Astrocyte (in vitro differentiated cells and primary cell): ENCODE measurements at regions not wholly inside any gene's neighbourhood (a gene's known extent, or its start where the extent isn't known, plus 50 kb on each side); places are given as distances from the start of the nearest gene placed in this dataset.

Source experiments
- DNase-seq: peaks from one replicate; pipeline ENCODE4 v3.0.0-alpha.2; 2010; ENCODE audit warnings: low read depth
- FAIRE-seq: peaks from 2 replicates; lab custom pipeline; 2011; peaks lifted over from hg19 to GRCh38; lab: Jason Lieb, UNC
- H2AFZ ChIP-seq: 2 replicates; pipeline ENCODE4 v1.6.0; 2012; ENCODE audit warnings: low read depth, low read length, inconsistent platforms
- H3K27ac ChIP-seq: 2 replicates; pipeline ENCODE4 v1.5.1; 2011; ENCODE audit warnings: low read depth, low read length, inconsistent platforms
- H3K27me3 ChIP-seq: 2 replicates; pipeline ENCODE4 v1.6.0; 2011; ENCODE audit warnings: low read length, inconsistent platforms; ENCODE audit not compliant: insufficient read depth
- H3K36me3 ChIP-seq: 2 replicates; pipeline ENCODE4 v1.5.1; 2011; ENCODE audit warnings: low read length, inconsistent platforms; ENCODE audit not compliant: insufficient read depth
- H3K4me1 ChIP-seq: 2 replicates; pipeline ENCODE4 v1.5.1; 2011; ENCODE audit warnings: low read length, inconsistent platforms; ENCODE audit not compliant: insufficient read depth
- H3K4me2 ChIP-seq: 2 replicates; pipeline ENCODE4 v1.6.0; 2012; ENCODE audit warnings: low read length, inconsistent platforms
- H3K4me3 ChIP-seq: 2 replicates; pipeline ENCODE4 v1.5.1; 2011; ENCODE audit warnings: low read depth, mild to moderate bottlenecking, low read length, inconsistent platforms; ENCODE audit not compliant: insufficient read depth
- H3K79me2 ChIP-seq: 2 replicates; pipeline ENCODE4 v1.6.0; 2012; ENCODE audit warnings: mild to moderate bottlenecking, low read length, inconsistent platforms; ENCODE audit not compliant: insufficient read depth
- H3K9ac ChIP-seq: 2 replicates; pipeline ENCODE4 v1.6.0; 2012; ENCODE audit warnings: mild to moderate bottlenecking, low read length, inconsistent platforms
- H3K9me3 ChIP-seq: 2 replicates; pipeline ENCODE4 v1.5.1; 2012; ENCODE audit warnings: low read depth, mild to moderate bottlenecking, low read length, inconsistent platforms; ENCODE audit not compliant: insufficient read depth
- H4K20me1 ChIP-seq: 2 replicates; pipeline ENCODE4 v1.6.0; 2012; ENCODE audit warnings: low read length, inconsistent platforms; ENCODE audit not compliant: insufficient read depth
- H3K27ac Mint-ChIP-seq: one replicate; pipeline ENCODE4 v1.8.0; 2021; ENCODE audit warnings: mild to moderate bottlenecking, mixed read lengths; ENCODE audit not compliant: unreplicated experiment
- H3K27me3 Mint-ChIP-seq: one replicate; pipeline ENCODE4 v1.8.0; 2021; ENCODE audit warnings: low read depth, mixed read lengths; ENCODE audit not compliant: unreplicated experiment
- H3K36me3 Mint-ChIP-seq: one replicate; pipeline ENCODE4 v1.8.0; 2021; ENCODE audit warnings: low read depth, mixed read lengths; ENCODE audit not compliant: unreplicated experiment
- H3K4me1 Mint-ChIP-seq: one replicate; pipeline ENCODE4 v1.8.0; 2021; ENCODE audit warnings: low read depth, mixed read lengths; ENCODE audit not compliant: unreplicated experiment
- H3K4me3 Mint-ChIP-seq: one replicate; pipeline ENCODE4 v1.8.0; 2021; ENCODE audit warnings: mild to moderate bottlenecking, moderate library complexity, mixed read lengths; ENCODE audit not compliant: unreplicated experiment
- H3K9me3 Mint-ChIP-seq: one replicate; pipeline ENCODE4 v1.8.0; 2021; ENCODE audit warnings: mild to moderate bottlenecking, mixed read lengths; ENCODE audit not compliant: unreplicated experiment
- EZH2 ChIP-seq: IDR thresholded peaks from 2 replicates; pipeline ENCODE4 v1.6.1; 2012; ENCODE audit warnings: mild to moderate bottlenecking, low read length, inconsistent platforms; ENCODE audit not compliant: insufficient read depth
- TF ChIP-seq, protein P1 (sequence below): IDR thresholded peaks from 2 replicates; pipeline ENCODE4 v1.5.1; 2011; ENCODE audit warnings: low read depth, mild to moderate bottlenecking, inconsistent platforms, low read length, moderate library complexity; ENCODE audit not compliant: insufficient read depth

DNA sequence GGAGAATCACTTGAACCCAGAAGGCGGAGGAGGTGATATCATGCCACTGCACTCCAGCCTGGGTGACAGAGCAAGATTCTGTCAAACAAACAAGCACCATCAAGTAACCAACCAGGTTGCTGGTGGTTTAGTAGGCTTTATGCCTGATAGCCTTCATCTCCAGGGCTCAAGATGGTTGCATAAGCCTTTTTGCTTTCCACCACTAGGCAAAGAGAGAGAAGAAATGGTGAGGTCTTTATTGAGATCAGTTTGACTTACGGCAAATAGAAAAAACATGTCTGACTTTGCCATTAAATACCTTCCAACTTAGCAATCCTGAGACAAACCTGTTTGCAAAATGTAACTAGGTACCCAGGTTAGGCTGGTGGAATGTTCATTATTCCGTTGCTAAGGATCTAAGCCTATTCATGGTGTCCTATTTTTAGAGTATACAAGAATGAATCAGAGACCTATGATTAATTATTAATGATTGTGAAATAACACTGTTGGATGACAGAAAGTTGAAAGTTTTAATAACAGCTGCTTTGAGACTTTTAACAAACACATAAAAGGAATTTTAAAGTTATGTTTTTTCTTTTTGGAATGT lies 53.5 kb upstream of the SLC38A11 start:
- H3K27ac ChIP-seq: no peak overlapping the region
- H3K36me3 ChIP-seq: no peaks in the 10 kb centered on the region
- Mint-ChIP-seq H3K4me3 (no peak overlapping the region), H3K27me3 (no peaks in the 10 kb centered on the region), H3K27ac (no peak overlapping the region), H3K9me3 (no peaks in the 10 kb centered on the region), H3K4me1 (peaks cover 4% of the 10 kb centered on the region), H3K36me3 (no peaks in the 10 kb centered on the region)
- no peak overlapping the region for H3K9ac ChIP-seq
- H2AFZ ChIP-seq: no peak overlapping the region
- H3K79me2 ChIP-seq: no peaks in the 10 kb centered on the region
- no peaks in the 10 kb centered on the region for H3K27me3 ChIP-seq
- FAIRE-seq (no peak), DNase-seq (peak; percentile 69)
- no peaks in the 10 kb centered on the region for H4K20me1 ChIP-seq
- H3K9me3 ChIP-seq: no peaks in the 10 kb centered on the region
- no peak overlapping the region for H3K4me3 ChIP-seq
- H3K4me1 ChIP-seq: no peaks in the 10 kb centered on the region
- TF ChIP-seq, protein P1, sequence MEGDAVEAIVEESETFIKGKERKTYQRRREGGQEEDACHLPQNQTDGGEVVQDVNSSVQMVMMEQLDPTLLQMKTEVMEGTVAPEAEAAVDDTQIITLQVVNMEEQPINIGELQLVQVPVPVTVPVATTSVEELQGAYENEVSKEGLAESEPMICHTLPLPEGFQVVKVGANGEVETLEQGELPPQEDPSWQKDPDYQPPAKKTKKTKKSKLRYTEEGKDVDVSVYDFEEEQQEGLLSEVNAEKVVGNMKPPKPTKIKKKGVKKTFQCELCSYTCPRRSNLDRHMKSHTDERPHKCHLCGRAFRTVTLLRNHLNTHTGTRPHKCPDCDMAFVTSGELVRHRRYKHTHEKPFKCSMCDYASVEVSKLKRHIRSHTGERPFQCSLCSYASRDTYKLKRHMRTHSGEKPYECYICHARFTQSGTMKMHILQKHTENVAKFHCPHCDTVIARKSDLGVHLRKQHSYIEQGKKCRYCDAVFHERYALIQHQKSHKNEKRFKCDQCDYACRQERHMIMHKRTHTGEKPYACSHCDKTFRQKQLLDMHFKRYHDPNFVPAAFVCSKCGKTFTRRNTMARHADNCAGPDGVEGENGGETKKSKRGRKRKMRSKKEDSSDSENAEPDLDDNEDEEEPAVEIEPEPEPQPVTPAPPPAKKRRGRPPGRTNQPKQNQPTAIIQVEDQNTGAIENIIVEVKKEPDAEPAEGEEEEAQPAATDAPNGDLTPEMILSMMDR: no peak
- no peak overlapping the region for H3K4me2 ChIP-seq

DNA sequence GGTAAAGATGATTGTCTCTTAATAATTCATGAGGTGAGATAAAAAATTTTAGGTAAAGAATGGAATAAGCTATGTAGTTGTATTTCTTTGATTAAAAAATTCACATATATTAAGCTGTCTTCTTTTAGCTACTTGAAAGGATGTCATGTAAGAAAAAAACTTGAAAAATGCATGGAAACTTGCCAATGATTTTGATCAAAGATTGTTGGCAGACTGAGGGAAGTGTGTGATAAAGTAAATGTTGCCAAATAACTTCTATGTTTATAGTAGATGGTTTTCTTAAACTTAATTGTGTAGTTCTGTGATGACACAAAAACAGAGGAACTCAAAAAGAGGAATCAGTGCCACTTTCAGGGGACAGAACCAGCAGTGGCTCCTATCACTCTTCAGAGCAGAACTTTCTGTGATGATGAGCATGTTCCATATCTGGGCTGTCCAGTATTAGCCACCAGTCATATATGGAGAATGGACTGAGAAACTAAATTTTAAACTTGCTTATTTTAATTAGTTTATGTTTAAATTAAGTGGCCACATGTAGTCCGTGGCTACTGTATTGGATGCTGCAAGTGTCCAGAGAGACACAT lies 51.9 kb upstream of the SLC38A11 start:
- H3K4me1 ChIP-seq: no peaks in the 10 kb centered on the region
- no peaks in the 10 kb centered on the region for H3K9me3 ChIP-seq
- H3K4me3 Mint-ChIP-seq: no peak overlapping the region
- peak; percentile 9 for FAIRE-seq
- H3K79me2 ChIP-seq: no peaks in the 10 kb centered on the region
- H3K36me3 Mint-ChIP-seq: no peaks in the 10 kb centered on the region
- peaks cover 4% of the 10 kb centered on the region for H3K4me1 Mint-ChIP-seq
- no peaks in the 10 kb centered on the region for H3K9me3 Mint-ChIP-seq
- H2AFZ ChIP-seq: no peak overlapping the region
- H4K20me1 ChIP-seq: no peaks in the 10 kb centered on the region
- no peaks in the 10 kb centered on the region for H3K27me3 ChIP-seq
- no peak overlapping the region for H3K9ac ChIP-seq
- no peak overlapping the region for H3K27ac ChIP-seq
- TF ChIP-seq, protein P1: no peak
- TF ChIP-seq EZH2: no peak
- H3K4me2 ChIP-seq: no peak overlapping the region
- H3K27ac Mint-ChIP-seq: no peak overlapping the region
- no peaks in the 10 kb centered on the region for H3K36me3 ChIP-seq
- DNase-seq: no peak
- no peaks in the 10 kb centered on the region for H3K27me3 Mint-ChIP-seq
- no peak overlapping the region for H3K4me3 ChIP-seq
